Stomach (tissue), 4 donors: ENCODE measurements at regions not wholly inside any gene's neighbourhood (a gene's known extent, or its start where the extent isn't known, plus 50 kb on each side); places are given as distances from the start of the nearest gene placed in this dataset.

ENCODE experiments used
- CTCF ChIP-seq, 7 experiments: fragments of 450-650 bp in 4 of 7; fragments of 200-600 bp in 3 of 7; sonication (generic) in 3 of 7; IDR thresholded peaks; one replicate each; pipeline ENCODE4 v1.5.1; 2016 to 2019; ENCODE audit warnings: antibody characterized with exemption in 7 of 7, control low read depth in 2 of 7, mild to moderate bottlenecking in 1 of 7
- EP300 ChIP-seq: sonication (generic); formaldehyde crosslinking; IDR thresholded peaks from one replicate; pipeline ENCODE4 v1.6.1; 2017; ENCODE audit warnings: antibody characterized with exemption
- POLR2A ChIP-seq, 4 donors: fragments of 450-650 bp; IDR thresholded peaks; one replicate each; pipeline ENCODE4 v1.6.1; 2016; ENCODE audit warnings: antibody characterized with exemption in 4 of 4, control low read depth in 2 of 4, mild to moderate bottlenecking in 1 of 4, moderate library complexity in 1 of 4

- no peak for TF ChIP-seq EP300
- no peak for TF ChIP-seq CTCF (IDR thresholded peaks at IDR 0.05)
- no peak for TF ChIP-seq POLR2A (IDR thresholded peaks at IDR 0.05)
Observed at GRCh38 chr2:145344076-145344724, 824.3 kb upstream of the ZEB2 start.
